Rectal smooth muscle tissue (tissue), 1 donor: ENCODE measurements at regions not wholly inside any gene's neighbourhood (a gene's known extent, or its start where the extent isn't known, plus 50 kb on each side); places are given as distances from the start of the nearest gene placed in this dataset.
"Not testable (repeated sequence)": the region's sequence is repeated elsewhere in the genome, so short reads cannot be mapped to it uniquely, and the experiment has no call there.

Experiments used
- H3K27ac ChIP-seq: one replicate; pipeline ENCODE4 v1.7.0; 2013; ENCODE audit warnings: low read depth, low read length, inconsistent platforms
- H3K27me3 ChIP-seq: one replicate; pipeline ENCODE4 v1.7.0; 2013; ENCODE audit warnings: low read length; ENCODE audit not compliant: control insufficient read depth, insufficient read depth
- H3K36me3 ChIP-seq: one replicate; pipeline ENCODE4 v1.7.0; 2013; ENCODE audit warnings: low read length; ENCODE audit not compliant: control insufficient read depth, insufficient read depth
- H3K4me1 ChIP-seq: one replicate; pipeline ENCODE4 v1.7.0; 2013; ENCODE audit warnings: low read length; ENCODE audit not compliant: control insufficient read depth, insufficient read depth
- H3K4me3 ChIP-seq: one replicate; pipeline ENCODE4 v1.7.0; 2013; ENCODE audit warnings: low read length
- H3K9ac ChIP-seq: one replicate; pipeline ENCODE4 v1.7.0; 2013; ENCODE audit warnings: low read length

DNA sequence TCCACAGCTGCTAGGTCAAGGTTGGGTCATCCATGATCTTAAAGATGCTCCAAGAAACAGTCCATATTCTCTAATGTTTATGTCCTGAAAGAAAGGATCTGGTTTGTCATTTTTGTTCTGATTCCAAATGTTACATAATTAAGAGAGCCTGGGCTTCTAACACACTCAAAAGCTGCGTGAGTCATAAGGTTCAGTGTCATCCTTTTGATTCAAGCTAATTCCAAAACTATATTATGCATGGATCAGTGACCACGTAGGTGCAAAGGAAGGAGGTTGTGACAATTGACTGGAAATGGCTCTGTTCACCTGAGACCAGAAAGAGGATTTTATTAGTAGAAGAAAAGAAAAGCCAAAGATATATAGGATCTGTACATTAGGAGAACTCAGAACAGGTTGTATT lies 268.7 kb upstream of the GK2 start:
- no peaks in the 10 kb centered on the region for H3K27me3 ChIP-seq
- H3K27ac ChIP-seq = no peak overlapping the region
- no peaks in the 10 kb centered on the region for H3K4me1 ChIP-seq
- no peaks in the 10 kb centered on the region for H3K36me3 ChIP-seq
- H3K9ac ChIP-seq = no peak overlapping the region
- H3K4me3 ChIP-seq = no peak overlapping the region

DNA sequence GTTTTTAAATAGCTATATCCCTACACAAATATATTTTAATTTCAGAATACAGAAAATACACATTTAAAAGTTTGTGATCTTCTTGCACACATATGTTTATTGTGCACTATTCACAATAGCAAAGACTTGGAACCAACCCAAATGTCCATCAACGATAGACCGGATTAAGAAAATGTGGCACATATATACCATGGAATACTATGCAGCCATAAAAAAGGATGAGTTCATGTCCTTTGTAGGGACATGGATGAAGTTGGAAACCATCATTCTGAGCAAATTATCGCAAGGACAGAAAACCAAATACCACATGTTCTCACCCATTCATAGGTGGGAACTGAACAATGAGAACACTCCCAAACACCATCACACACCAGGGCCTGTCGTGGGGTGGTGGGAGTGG lies 266.9 kb upstream of the GK2 start:
- H3K36me3 ChIP-seq, H3K27ac ChIP-seq, H3K27me3 ChIP-seq, H3K4me3 ChIP-seq, H3K4me1 ChIP-seq, H3K9ac ChIP-seq: not testable (repeated sequence)

DNA sequence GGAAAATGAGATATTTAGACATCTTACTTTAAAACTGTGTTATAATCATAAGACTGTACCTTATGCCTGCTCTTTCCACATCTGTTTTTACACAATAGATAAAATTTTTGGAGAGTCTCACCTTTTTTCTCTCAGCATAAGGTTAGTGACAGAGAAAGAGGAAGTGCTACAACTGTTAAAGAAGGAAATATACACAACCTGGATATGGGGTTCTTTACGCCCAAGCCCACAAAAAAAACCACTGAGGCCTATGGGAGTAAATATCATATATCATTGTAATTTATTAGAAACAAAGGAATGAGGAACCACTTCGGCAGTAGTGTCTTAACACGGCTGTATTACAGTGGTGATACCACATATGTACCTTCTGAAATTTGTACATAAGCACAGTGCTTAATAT lies 265.9 kb upstream of the GK2 start:
- Histone ChIP-seq H3K36me3 (no peaks in the 10 kb centered on the region), H3K4me1 (no peaks in the 10 kb centered on the region), H3K27me3 (no peaks in the 10 kb centered on the region), H3K27ac (no peak overlapping the region), H3K9ac (no peak overlapping the region), H3K4me3 (no peak overlapping the region)

- H3K4me1 ChIP-seq = no peaks in the 10 kb centered on the region
- H3K27ac ChIP-seq = no peak overlapping the region
- no peak overlapping the region for H3K4me3 ChIP-seq
- no peaks in the 10 kb centered on the region for H3K27me3 ChIP-seq
- no peaks in the 10 kb centered on the region for H3K36me3 ChIP-seq
- no peak overlapping the region for H3K9ac ChIP-seq
These were observed 265.3 kb upstream of the GK2 start for GRCh38 chr4:79673377-79673776.

DNA sequence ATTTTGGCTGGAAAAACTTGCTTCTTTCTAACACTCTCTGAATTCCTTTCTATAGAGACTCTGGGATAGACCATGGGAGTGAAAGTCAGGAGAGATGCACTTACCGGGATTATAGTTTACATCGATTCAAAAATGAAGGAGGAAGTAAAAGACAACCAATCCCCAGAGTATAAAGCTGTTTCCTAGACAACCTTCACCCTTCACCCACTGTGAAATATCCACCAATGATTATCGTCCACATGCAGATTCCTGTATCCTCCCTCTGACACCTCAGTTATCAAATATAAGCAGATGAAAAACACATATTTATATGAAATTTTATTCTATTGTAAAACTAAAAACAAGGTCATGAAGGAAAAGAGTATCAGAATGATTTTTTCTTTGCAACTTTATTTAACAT lies 258.8 kb upstream of the GK2 start:
- Histone ChIP-seq H3K4me3 (no peak overlapping the region), H3K36me3 (no peaks in the 10 kb centered on the region), H3K27me3 (no peaks in the 10 kb centered on the region), H3K9ac (no peak overlapping the region), H3K27ac (no peak overlapping the region), H3K4me1 (no peaks in the 10 kb centered on the region)

DNA sequence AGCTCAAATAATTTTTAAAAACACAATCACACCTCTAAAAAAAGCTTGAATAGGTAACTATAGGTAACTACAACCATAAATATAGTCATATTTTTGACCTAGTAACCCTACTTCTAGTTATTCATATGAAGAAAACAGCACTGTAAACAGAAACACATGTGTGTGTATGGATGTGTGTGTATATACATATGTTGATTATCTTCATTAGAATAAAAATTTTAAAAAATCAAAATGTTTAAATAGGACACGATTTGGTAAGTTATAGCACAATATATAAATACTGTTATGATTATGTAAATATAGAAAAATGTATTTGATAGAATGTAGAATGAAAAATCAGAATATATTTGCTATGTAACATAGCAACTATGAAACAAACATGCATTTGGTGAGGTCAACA lies 258.1 kb upstream of the GK2 start:
- Histone ChIP-seq H3K4me1 (no peaks in the 10 kb centered on the region), H3K27me3 (no peaks in the 10 kb centered on the region), H3K4me3 (no peak overlapping the region), H3K36me3 (no peaks in the 10 kb centered on the region), H3K9ac (no peak overlapping the region), H3K27ac (no peak overlapping the region)

GRCh38 chr4:79663865-79664264 lies 255.8 kb upstream of the GK2 start:
- Histone ChIP-seq H3K4me3 (no peak overlapping the region), H3K36me3 (no peaks in the 10 kb centered on the region), H3K27ac (no peak overlapping the region), H3K9ac (no peak overlapping the region), H3K27me3 (no peaks in the 10 kb centered on the region), H3K4me1 (no peaks in the 10 kb centered on the region)

DNA sequence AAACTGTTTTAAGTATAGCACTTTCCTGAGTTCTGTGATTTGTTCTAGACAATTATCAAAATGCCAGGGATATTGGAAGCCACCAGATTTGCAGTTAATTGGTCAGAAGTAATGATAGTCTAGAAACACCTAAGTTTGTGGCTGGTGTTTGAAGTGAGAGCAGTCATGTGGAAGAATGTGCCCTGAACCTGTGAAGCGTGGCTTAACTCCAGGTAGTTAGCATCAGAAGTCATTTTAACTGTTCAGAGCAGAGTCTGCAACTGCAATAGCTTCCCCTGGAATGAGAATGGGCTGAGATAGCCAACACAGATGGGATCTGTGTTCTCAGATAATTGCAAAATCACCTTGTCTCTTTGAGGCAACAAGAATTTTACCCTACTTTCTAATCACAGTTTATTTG lies 255.1 kb upstream of the GK2 start:
- no peak overlapping the region for H3K9ac ChIP-seq
- no peak overlapping the region for H3K27ac ChIP-seq
- H3K4me3 ChIP-seq = no peak overlapping the region
- H3K27me3 ChIP-seq = no peaks in the 10 kb centered on the region
- no peaks in the 10 kb centered on the region for H3K4me1 ChIP-seq
- no peaks in the 10 kb centered on the region for H3K36me3 ChIP-seq

- Histone ChIP-seq H3K4me1 (no peaks in the 10 kb centered on the region), H3K36me3 (no peaks in the 10 kb centered on the region), H3K9ac (no peak overlapping the region), H3K4me3 (no peak overlapping the region), H3K27ac (no peak overlapping the region), H3K27me3 (no peaks in the 10 kb centered on the region)
These were observed 254.6 kb upstream of the GK2 start for GRCh38 chr4:79662651-79663050.

GRCh38 chr4:79661196-79661595 lies 253.2 kb upstream of the GK2 start:
- H3K36me3 ChIP-seq = no peaks in the 10 kb centered on the region
- H3K27me3 ChIP-seq = no peaks in the 10 kb centered on the region
- H3K4me1 ChIP-seq = no peaks in the 10 kb centered on the region
- H3K27ac ChIP-seq = no peak overlapping the region
- no peak overlapping the region for H3K9ac ChIP-seq
- no peak overlapping the region for H3K4me3 ChIP-seq

- not testable (repeated sequence) for H3K27ac ChIP-seq, H3K27me3 ChIP-seq, H3K4me3 ChIP-seq, H3K36me3 ChIP-seq, H3K4me1 ChIP-seq, H3K9ac ChIP-seq
These were observed 251.4 kb upstream of the GK2 start for GRCh38 chr4:79659308-79659870.

GRCh38 chr4:79657379-79657778 lies 249.4 kb upstream of the GK2 start:
- Histone ChIP-seq H3K4me1 (peaks cover 2% of the 10 kb centered on the region), H3K27me3 (no peaks in the 10 kb centered on the region), H3K4me3 (no peak overlapping the region), H3K27ac (no peak overlapping the region), H3K9ac (no peak overlapping the region), H3K36me3 (no peaks in the 10 kb centered on the region)

GRCh38 chr4:79653871-79654270 lies 245.8 kb upstream of the GK2 start:
- Histone ChIP-seq H3K36me3 (no peaks in the 10 kb centered on the region), H3K27ac (peak overlapping the region; percentile 15), H3K4me3 (no peak overlapping the region), H3K27me3 (no peaks in the 10 kb centered on the region), H3K9ac (no peak overlapping the region), H3K4me1 (peaks cover 16% of the 10 kb centered on the region)
